ENCODE measurements at regions not wholly inside any gene's neighbourhood (a gene's known extent, or its start where the extent isn't known, plus 50 kb on each side); places are given as distances from the start of the nearest gene placed in this dataset.

- no peak for DNase-seq
These were observed 267.8 kb upstream of the NREP start for GRCh38 chr5:112024769-112025168.

DNA sequence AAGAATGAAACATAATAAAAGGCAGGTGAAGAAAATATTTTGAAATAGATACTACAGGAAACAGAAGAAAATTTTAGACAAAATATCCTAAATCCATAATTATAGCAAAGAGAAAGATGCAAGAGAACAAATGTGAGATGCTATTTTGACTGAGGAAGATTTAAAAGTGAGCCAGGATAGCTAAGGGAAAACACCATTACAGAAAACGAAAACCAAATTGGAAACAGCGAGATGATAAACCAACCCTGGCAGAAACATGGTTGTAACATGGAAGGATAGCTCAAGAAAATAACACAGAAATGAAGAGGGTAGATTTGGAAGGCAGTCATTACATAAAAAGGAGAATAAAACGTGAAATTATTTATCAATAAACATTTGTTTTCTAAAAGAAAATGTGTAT, 267.2 kb upstream of the NREP start:
- DNase-seq = no peak

DNA sequence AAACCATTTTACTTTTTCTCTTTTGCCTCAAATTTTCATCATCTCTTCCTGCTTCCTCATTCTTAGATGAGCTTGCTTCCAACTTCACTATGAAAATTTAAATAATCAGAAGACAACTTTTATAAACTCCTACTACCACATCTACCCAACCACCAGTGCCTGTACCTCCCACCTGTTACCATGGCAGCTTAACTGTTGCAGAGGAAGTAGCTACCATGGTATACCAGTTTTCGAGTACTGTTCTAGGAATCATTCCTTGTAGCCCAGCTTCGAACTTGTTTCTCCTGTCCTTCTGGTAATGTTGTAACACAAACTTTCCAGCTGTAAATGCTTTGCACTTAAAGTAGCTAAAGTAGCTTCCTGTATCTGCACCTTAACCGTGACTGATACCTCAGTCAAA, 266.8 kb upstream of the NREP start:
- no peak for DNase-seq

GRCh38 chr5:112018846-112019245, 261.9 kb upstream of the NREP start:
- DNase-seq = no peak

GRCh38 chr5:112016980-112017379, 260.0 kb upstream of the NREP start:
- DNase-seq = no peak

- no peak for DNase-seq
These were observed 257.9 kb upstream of the NREP start for GRCh38 chr5:112014783-112015395.

GRCh38 chr5:112013660-112014059, 256.7 kb upstream of the NREP start:
- DNase-seq = no peak

GRCh38 chr5:112012104-112012503, 255.1 kb upstream of the NREP start:
- no peak for DNase-seq

GRCh38 chr5:112010475-112010874, 253.5 kb upstream of the NREP start:
- peak; percentile 17 for DNase-seq

DNA sequence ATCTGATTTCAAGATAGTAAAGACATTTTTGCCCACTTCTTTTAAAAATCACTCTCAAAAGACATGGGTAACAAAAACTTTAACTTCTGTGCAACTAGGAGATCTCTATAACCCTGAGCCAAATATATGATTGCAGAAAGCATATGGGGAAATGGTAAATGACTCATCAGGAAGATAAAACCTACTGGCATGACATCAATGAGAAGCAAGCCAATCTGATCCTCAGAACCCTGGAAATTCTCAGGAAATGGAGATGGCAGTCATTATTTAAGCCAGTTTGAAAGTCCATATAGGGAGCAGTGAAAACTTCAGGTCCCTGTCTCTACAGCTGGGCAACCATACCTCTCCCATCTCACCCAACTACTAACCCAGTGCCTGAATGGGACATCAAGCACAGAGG, 249.7 kb upstream of the NREP start:
- DNase-seq = peak; percentile 39

- DNase-seq = no peak
These were observed 248.6 kb upstream of the NREP start for GRCh38 chr5:112005623-112005930.

- DNase-seq = peak; percentile 75
These were observed 248.1 kb upstream of the NREP start for GRCh38 chr5:112004867-112005622.

DNA sequence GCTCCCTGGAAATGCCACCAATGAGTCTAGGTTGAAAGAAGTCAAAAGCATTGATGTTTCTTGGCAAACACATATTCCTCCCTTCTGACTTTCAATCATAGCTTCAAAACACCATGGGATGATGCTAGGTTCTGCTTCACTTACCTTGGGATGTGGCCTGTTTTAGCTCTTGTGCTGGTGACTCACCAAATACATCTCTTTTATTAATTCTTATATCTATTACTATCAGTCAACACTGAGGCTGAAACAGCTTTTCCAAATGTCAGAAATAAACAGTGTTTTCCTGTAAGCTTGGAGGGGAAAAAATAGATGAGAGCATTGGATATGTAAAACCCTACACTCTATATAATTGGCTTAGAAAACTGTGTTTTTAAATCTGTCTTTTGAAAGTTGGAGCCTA, 245.4 kb upstream of the NREP start:
- no peak for DNase-seq

DNA sequence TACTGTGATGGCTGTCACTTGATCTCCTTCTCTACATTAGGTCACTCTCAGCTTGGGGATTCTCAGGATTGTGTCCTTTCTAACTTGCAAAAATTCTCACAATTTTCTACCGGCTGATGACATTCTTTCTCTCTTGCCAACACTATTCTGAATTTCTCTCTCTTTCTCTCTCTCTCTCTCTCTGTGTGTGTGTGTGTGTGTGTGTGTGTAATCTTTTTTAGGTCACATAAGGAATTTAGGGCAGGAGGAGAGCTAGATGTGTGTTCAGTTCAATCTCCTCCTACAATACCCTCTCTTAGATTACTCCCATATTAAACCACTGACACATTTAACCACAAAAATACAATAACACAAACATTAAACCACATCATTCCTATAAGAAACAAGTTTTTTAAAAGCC, 242.3 kb upstream of the NREP start:
- no peak for DNase-seq

- DNase-seq = no peak
These were observed 241.9 kb upstream of the NREP start for GRCh38 chr5:111998871-111999270.

- peak; percentile 85 for DNase-seq
These were observed 240.7 kb upstream of the NREP start for GRCh38 chr5:111997711-111998110.

- DNase-seq = no peak
These were observed 240.3 kb upstream of the NREP start for GRCh38 chr5:111997308-111997707.

DNA sequence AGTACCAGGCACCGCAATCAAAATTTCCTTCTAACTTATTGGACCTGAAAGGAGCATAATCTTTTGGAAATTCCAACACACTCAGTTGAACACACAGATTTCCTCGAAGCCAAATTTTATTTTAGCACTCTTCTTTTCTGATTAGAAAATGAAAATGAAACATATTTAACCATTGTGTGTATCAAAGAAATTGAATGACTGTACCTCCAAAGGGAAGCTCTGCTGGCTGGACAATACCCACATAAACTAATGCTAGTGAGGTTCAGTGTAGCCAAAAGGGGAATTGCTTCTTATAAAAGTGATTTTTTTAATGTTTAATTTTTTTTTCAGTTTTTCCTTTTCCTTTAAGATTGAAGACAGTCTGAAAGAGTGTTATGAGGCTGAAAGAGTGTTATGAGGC, 239.6 kb upstream of the NREP start:
- peak; percentile 35 for DNase-seq

- no peak for DNase-seq
These were observed 238.7 kb upstream of the NREP start for GRCh38 chr5:111995701-111996100.

- no peak for DNase-seq
These were observed 236.2 kb upstream of the NREP start for GRCh38 chr5:111993242-111993641.

GRCh38 chr5:111984044-111984443, 227.1 kb upstream of the NREP start:
- DNase-seq = peak; percentile 77

GRCh38 chr5:111983459-111983858, 226.5 kb upstream of the NREP start:
- no peak for DNase-seq

GRCh38 chr5:111977436-111977829, 220.4 kb upstream of the NREP start:
- no peak for DNase-seq

DNA sequence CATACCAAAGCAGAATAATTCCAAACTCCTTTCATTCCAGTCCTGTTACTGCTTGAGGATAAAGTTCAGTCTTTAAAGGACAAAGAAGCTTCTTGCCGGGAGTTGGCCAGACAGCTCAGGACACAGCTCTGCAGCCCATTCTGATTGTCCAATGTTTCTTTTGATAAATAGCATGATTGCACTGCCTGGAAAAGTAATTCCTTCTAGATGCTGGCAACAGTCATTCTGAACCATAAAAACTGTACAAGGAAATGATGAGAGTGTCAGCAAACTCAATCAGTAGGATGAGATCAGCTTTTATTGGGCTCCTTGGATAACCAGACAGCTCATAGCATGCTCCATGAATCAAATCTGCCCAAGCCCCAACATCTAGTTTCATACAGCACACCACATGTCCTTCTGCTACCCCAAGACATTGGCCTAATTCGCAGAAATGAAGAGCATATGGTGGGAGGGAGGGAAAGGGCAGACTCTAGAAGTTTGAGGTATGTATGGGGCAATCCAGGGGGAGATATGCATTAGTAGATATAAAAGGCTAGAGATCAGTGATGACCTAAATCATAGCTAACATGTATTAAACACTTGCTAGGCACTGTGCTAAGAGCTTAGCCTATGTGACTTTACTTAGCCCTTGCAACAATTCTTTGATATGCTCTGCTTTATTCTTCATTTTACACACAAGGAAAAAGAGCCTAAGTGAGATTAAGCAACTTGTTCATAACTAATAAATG, 219.9 kb upstream of the NREP start:
- DNase-seq = no peak

Measured in suppressor macrophage treated with lipopolysaccharide for 4 hours (primary cell).